ENCODE measurements at regions not wholly inside any gene's neighbourhood (a gene's known extent, or its start where the extent isn't known, plus 50 kb on each side); places are given as distances from the start of the nearest gene placed in this dataset.

DNA sequence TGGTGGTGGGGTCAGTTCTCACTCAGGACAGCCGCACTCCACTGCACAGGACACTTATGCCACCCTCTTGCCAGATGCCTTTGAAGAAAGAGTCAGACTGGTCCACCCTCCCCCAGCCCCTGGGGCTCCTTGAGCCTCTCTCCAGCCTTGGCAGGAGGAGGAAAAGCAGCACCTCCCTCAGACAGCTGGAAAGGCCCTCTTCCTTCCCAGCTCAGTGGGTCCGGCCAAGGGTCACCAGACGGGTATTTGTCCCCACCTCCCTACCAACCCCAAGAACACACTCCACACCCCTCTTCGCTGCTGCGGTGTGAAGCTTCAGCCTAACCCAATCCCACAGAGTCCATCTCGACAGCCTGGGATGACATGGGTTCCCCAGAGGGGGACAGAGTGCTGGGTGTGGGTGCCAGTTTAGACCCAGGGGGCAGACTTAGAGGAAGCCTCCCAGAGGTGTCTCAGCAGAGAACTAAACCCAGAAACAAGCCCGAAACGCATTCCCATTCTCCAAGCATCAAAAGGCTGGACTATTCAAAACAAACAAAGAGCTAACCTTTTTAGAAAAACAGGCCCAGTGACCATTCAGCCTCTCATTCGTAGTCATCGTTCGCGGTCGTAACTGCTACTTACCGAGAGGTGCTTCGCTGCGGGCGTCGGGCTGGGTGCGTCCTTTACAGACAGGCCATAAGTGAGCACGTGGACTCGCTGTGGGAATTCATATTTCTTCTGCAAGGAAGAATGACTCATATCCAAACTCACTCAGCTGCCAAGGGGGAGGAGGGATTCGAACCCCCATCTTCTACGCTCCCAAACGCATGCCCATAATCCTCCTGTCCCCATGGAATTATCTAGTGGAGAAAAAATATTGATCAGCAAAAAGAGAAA, 57.5 kb upstream of the ANO1 start:
- H3K4me3 ChIP-seq (ENCODE audit: low read depth, low read length): no peak overlapping the region
- TF ChIP-seq, protein P1, sequence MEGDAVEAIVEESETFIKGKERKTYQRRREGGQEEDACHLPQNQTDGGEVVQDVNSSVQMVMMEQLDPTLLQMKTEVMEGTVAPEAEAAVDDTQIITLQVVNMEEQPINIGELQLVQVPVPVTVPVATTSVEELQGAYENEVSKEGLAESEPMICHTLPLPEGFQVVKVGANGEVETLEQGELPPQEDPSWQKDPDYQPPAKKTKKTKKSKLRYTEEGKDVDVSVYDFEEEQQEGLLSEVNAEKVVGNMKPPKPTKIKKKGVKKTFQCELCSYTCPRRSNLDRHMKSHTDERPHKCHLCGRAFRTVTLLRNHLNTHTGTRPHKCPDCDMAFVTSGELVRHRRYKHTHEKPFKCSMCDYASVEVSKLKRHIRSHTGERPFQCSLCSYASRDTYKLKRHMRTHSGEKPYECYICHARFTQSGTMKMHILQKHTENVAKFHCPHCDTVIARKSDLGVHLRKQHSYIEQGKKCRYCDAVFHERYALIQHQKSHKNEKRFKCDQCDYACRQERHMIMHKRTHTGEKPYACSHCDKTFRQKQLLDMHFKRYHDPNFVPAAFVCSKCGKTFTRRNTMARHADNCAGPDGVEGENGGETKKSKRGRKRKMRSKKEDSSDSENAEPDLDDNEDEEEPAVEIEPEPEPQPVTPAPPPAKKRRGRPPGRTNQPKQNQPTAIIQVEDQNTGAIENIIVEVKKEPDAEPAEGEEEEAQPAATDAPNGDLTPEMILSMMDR (IDR thresholded peaks at IDR 0.05; ENCODE audit: low read depth, low read length, missing control alignments): no peak
- DNase-seq (ENCODE audit: low read depth): no peak

DNA sequence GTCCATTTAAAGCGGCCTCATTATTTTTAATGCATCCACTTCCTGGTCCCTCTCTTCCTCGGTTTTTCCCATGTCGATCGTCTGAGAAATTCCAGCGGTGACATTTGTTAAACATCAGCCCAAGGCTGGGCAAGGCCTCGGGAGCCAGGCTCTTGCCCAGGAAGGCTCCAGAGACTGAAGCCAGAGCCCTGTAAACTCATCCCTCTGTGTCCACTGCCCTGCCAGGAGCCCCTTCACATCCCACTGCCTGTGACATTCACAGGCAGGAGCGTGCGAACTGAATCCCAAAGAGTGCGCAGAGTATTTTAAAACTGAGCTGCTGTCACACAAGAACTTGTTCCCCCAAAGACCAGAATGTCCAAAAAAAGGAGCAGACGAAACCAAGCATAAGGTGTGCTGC, 56.5 kb upstream of the ANO1 start:
- no peak overlapping the region for H3K4me3 ChIP-seq (ENCODE audit: low read depth, low read length)
- TF ChIP-seq, protein P1 (IDR thresholded peaks at IDR 0.05; ENCODE audit: low read depth, low read length, missing control alignments): no peak
- DNase-seq (ENCODE audit: low read depth): no peak

DNA sequence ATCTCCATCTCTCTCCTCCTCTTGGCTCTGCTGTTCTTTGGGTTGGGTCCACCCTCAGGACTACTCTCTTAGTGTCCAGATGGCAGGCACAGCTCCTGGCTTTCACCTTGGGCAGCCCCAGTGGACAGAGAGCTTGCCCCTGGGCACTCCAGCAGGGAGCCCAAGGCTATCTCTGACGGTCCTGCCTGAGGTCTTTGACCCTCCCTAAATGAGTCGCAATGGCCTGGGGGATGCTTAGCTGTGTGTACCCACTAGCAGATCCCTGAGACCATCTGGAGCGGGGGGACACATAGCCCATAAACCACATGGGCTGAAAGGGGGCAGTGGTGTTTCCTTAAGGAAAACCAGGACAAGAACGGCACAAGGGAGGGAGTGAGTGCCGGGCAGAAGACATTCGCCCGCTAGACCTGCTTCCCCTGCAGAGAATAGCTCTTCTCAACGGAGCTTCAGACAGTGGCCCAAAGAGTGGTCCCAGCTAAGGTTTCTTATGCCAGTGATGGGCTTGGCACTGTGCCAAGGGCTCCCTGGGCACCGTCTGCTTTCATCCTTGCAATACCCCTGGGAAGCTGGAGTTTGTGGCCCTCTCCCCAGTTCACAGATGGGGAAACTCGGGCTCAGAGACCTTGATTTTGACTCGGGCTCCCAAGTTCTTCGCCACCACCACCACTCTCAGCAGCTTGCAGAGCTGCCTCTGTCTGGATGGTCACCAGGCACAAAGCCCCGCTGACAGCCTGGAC, 53.9 kb upstream of the ANO1 start:
- no peak overlapping the region for H3K4me3 ChIP-seq (ENCODE audit: low read depth, low read length)
- DNase-seq (ENCODE audit: low read depth): no peak
- TF ChIP-seq, protein P1 (IDR thresholded peaks at IDR 0.05; ENCODE audit: low read depth, low read length, missing control alignments): no peak

DNA sequence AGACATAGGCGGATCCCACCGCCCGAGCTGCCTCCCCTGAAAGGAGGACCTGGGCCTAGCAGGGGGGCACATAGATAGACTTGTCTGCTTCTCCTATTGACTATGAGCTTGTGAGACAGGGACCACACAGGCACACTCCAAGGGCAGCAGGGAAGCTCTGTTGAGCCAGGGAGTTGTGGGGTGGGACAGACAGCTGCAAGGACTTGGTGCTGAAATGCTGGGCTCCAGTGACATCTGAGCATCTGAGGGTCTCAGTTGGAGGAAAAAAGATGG, 53.4 kb upstream of the ANO1 start:
- H3K4me3 ChIP-seq (ENCODE audit: low read depth, low read length): no peak overlapping the region
- no peak for DNase-seq (ENCODE audit: low read depth)
- TF ChIP-seq, protein P1 (IDR thresholded peaks at IDR 0.05; ENCODE audit: low read depth, low read length, missing control alignments): no peak

DNA sequence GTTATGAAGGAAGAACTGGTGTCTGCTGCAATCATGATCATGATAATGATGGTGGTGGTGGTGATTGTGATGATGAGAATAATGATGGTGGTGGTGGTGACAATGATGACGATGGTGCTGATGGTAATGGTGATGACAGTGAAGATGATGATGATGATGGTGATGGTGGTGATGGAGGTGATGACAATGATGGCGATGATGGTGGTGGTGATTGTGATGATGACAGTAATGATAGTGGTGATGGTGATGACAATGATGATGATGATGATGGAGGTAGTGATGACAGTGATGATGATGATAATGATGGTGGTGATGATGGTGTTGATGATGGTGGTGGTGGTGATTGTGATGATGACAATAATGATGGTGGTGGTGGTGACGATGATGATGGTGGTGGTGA, 52.8 kb upstream of the ANO1 start:
- DNase-seq (ENCODE audit: low read depth): no peak
- TF ChIP-seq, protein P1 (IDR thresholded peaks at IDR 0.05; ENCODE audit: low read depth, low read length, missing control alignments): no peak
- no peak overlapping the region for H3K4me3 ChIP-seq (ENCODE audit: low read depth, low read length)

DNA sequence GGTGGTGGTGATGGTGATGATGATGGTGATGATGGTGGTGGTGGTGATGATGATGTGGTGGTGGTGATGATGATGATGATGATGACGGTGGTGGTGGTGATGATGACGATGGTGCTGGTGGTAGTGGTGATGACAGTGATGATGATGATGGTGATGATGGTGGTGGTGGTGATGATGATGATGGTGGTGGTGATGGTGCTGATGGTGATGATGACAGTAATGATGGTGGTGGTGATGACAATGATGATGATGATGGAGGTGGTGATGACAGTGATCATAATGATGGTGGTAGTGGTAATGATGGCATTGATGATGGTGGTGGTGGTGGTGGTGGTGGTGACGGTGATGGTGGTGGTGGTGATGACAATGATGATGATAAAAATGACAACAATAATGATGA, 52.1 kb upstream of the ANO1 start:
- TF ChIP-seq, protein P1 (IDR thresholded peaks at IDR 0.05; ENCODE audit: low read depth, low read length, missing control alignments): no peak
- DNase-seq (ENCODE audit: low read depth): no peak
- H3K4me3 ChIP-seq (ENCODE audit: low read depth, low read length): no peak overlapping the region

All from GM12864 (cell line).